ENCODE measurements at regions not wholly inside any gene's neighbourhood (a gene's known extent, or its start where the extent isn't known, plus 50 kb on each side); places are given as distances from the start of the nearest gene placed in this dataset.

DNA sequence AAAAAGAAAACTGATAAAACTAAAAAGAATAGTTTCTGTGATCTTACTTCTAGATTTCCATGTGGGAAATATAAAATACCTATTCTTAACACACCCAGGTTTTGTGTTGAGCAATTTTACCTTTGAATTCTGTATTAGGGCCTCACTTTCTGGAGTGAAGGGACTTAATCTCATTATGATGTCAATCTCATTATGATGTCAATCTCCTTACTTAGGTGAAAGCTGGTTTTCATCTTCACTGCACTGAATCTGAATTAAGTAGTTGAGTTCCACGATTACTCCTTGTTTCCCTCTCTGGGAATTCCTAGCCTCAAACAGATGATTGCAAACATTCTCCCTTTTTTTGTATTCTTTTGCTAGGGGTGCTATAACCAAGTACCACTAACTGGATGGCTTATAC is 1367.2 kb downstream of the EFNB2 start:
- Mint-ChIP-seq H3K4me3 (no peak overlapping the region), H3K9me3 (no peaks in the 10 kb centered on the region), H3K27ac (no peak overlapping the region), H3K36me3 (no peaks in the 10 kb centered on the region), H3K4me1 (ENCODE audit: low read depth in 2 of 2) (peaks cover 0 to 10% of the 10 kb centered on the region in 2 donors), H3K27me3 (peaks cover 0 to 3% of the 10 kb centered on the region in 2 donors)
- no peak for ATAC-seq
- no peak for DNase-seq (ENCODE audit: low spot score)

DNA sequence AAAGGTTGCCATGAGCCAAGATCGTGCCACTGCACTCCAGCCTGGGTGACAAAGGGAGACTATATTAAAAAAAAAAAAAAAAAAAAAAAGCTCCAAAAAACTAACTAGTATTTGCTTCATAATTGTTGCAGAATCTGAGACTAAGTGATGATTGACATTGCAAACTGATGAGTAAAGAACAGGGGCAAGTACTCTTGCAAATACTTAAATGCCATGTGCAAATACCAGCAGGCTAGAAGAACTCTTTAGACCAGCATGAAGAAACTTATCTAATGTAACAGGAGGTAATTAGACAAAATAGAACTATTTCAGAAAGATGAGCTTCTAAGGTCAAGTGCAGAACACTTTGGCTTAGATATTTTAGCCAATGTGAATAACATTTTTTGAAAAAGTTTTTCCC is 1368.1 kb downstream of the EFNB2 start:
- Mint-ChIP-seq H3K27me3 (peaks cover 0 to 3% of the 10 kb centered on the region in 2 donors), H3K9me3 (no peaks in the 10 kb centered on the region), H3K36me3 (no peaks in the 10 kb centered on the region), H3K4me3 (no peak overlapping the region), H3K27ac (no peak overlapping the region), H3K4me1 (ENCODE audit: low read depth in 2 of 2) (peaks cover 0 to 10% of the 10 kb centered on the region in 2 donors)
- DNase-seq (ENCODE audit: low spot score) (no peak), ATAC-seq (no peak)

DNA sequence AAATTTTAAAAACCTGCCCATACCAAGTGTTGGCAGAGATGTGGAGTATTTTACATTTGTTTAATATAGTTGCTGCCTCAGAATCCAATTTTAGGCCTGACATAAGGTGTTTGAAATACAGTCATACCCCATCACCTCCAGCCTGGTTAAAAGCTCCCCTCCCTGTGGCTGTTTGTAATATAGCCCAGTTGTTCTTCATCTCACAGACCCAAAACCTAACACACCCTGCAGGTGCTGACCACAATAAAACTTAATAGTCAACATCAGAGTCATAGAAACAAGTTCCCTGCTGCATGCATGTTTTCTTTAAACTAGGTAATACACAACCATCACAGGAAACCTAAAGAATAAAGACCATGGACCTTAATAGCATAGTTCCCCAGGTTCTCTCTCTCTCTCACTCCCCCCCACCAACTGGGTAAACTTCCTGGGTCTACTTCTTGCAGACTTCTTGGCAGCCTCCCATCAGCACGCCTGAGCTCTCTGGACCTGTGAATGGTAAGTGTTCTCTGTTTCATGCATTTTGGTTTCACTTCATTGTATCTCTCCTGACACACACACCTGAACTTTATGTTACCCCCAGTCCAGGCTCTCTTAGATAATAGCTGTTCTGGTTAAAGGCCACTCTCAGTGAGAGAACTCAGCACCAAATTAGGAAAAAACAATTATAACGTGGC is 1369.9 kb downstream of the EFNB2 start:
- Mint-ChIP-seq H3K9me3 (no peaks in the 10 kb centered on the region), H3K36me3 (no peaks in the 10 kb centered on the region), H3K27ac (no peak overlapping the region), H3K27me3 (peaks cover 3 to 7% of the 10 kb centered on the region in 2 donors), H3K4me1 (ENCODE audit: low read depth in 2 of 2) (peaks cover 0 to 10% of the 10 kb centered on the region in 2 donors), H3K4me3 (no peak overlapping the region)
- DNase-seq (ENCODE audit: low spot score) (no peak), ATAC-seq (no peak)

DNA sequence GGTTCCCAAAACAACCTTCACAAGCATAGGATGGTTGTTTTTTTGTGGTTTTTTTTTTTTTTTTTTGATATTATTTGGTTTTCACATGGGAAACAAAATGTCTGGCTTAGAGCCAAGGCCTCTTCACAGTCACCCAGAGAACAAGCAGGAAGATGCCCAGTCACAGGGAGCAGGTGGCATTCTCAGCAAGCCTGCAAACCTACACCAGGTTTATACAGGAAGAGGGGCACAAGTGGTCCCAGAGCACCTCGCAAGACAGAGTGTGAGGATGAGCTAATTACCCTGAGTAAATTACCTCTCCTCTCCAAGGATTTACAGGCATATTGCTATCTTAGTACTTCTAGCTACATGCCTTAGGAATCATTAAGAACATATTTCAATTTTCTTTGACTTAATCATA is 1375.6 kb downstream of the EFNB2 start:
- no peak overlapping the region for H3K4me3 Mint-ChIP-seq
- peaks cover 0 to 2% of the 10 kb centered on the region in 2 donors for H3K4me1 Mint-ChIP-seq (ENCODE audit: low read depth in 2 of 2)
- DNase-seq (ENCODE audit: low spot score) (no peak), ATAC-seq (no peak)
- H3K36me3 Mint-ChIP-seq, result no peaks in the 10 kb centered on the region
- no peaks in the 10 kb centered on the region for H3K9me3 Mint-ChIP-seq
- no peak overlapping the region for H3K27ac Mint-ChIP-seq
- H3K27me3 Mint-ChIP-seq, result peaks cover 2 to 8% of the 10 kb centered on the region in 2 donors

DNA sequence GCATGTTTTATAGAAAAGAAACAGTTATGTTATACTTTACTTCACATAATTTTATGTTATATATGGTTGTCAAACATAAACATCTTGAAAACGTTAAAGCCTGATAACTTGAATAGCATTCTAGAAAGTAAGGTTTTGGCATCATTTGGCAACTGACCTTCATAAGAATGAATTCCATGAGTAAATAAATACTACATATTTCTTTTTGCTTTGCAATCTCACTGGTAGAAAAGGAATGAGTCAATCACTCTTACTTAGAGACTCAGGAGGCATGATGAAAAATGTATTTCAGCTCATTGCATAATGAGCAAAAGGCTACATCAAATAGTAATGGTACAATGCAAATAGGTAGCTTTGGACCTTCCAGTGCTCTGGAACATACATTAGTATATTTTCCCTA is 1381.9 kb downstream of the EFNB2 start:
- Mint-ChIP-seq H3K27me3 (peaks cover 7 to 14% of the 10 kb centered on the region in 2 donors), H3K27ac (no peak overlapping the region), H3K36me3 (no peaks in the 10 kb centered on the region), H3K4me3 (no peak overlapping the region), H3K4me1 (ENCODE audit: low read depth in 2 of 2) (no peaks in the 10 kb centered on the region), H3K9me3 (no peaks in the 10 kb centered on the region)
- ATAC-seq (no peak), DNase-seq (ENCODE audit: low spot score) (no peak)

DNA sequence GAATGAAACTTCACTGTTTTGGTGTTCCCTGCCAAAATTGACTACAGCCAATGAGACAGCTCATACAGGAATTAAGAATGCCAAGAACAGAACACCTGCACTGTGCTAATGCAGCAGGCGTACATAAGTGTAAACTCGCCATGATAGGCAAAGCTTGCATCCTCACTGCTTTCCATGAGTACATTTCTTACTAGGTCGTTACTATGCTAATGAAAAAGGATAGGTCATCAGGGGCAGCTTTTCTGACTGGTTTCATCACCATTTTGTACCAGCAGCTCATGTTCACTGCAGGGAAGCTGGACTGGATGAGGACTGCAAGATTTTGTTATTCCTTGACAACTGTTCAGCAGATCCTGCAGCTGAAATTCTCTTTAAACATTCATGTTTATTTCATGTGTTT is 1383.8 kb downstream of the EFNB2 start:
- Mint-ChIP-seq H3K9me3 (no peaks in the 10 kb centered on the region), H3K27ac (no peak overlapping the region), H3K4me1 (ENCODE audit: low read depth in 2 of 2) (no peaks in the 10 kb centered on the region), H3K36me3 (no peaks in the 10 kb centered on the region), H3K4me3 (no peak overlapping the region), H3K27me3 (peaks cover 7 to 14% of the 10 kb centered on the region in 2 donors)
- ATAC-seq (no peak), DNase-seq (ENCODE audit: low spot score) (no peak)

DNA sequence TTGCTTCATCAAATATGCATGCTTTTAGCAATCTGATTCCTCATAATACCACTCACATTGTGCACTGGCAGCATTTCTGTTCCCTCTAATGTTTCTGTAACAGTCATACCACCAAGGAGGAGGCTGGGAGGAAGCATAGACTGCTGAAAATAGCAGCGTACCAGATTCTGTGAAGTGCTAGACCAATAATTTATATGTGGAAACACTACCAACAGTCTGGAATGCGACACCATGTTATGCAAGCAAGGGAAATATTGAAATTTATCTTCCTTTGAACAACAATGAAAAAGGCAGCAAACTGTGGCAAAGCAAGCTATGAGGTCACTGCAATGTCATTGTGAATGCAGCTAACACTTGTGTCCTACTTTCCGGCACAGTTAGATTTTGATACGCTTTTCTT is 1388.0 kb downstream of the EFNB2 start:
- ATAC-seq, result no peak
- Mint-ChIP-seq H3K4me1 (ENCODE audit: low read depth in 2 of 2) (no peaks in the 10 kb centered on the region), H3K9me3 (no peaks in the 10 kb centered on the region), H3K27me3 (peaks cover 0 to 3% of the 10 kb centered on the region in 2 donors), H3K4me3 (no peak overlapping the region), H3K36me3 (no peaks in the 10 kb centered on the region), H3K27ac (no peak overlapping the region)
- no peak for DNase-seq (ENCODE audit: low spot score)

DNA sequence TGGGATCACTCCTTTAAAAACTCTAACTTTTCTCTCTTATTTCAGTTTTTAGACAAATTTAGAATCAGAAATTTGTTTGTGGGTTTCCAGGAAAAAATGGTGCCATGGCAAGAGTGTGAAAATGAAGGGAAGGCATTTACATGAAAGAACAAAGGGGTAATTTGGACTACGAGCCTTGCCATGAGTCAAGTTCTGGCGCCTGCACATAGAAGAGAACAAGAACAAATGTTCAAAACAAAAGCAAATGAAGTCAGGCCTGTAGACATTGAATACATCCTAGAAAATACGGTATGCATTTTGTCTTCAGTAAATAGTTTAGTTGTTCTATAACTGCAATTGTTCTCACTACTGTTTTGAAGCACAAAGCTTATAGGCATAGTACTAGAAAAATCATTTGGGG is 1390.5 kb downstream of the EFNB2 start:
- Mint-ChIP-seq H3K4me1 (ENCODE audit: low read depth in 2 of 2) (peaks cover 4 to 9% of the 10 kb centered on the region in 2 donors), H3K36me3 (no peaks in the 10 kb centered on the region), H3K27me3 (no peaks in the 10 kb centered on the region), H3K27ac (no peak overlapping the region), H3K9me3 (no peaks in the 10 kb centered on the region), H3K4me3 (no peak overlapping the region)
- no peak for DNase-seq (ENCODE audit: low spot score)
- no peak for ATAC-seq

DNA sequence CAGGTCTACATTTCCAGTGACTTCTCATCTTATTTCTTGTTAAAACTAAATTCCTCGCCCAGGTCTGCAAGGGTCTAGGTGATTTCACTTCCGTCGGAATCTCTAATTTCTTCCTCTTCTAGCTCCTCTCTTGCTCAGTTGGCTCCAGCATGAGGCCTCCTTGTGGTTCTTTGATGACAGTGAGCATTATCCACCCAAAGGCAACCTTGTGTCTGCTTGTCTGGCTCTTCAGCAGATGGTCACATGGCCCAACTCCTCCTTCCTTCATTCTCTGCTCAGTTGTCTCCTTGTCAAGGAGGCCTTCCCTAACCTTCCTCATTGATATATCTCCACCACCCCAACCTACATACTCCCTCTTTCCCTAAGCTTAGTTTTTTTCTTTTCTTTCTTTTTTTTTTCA is 1391.4 kb downstream of the EFNB2 start:
- Mint-ChIP-seq H3K36me3 (no peaks in the 10 kb centered on the region), H3K27ac (no peak overlapping the region), H3K27me3 (no peaks in the 10 kb centered on the region), H3K9me3 (no peaks in the 10 kb centered on the region), H3K4me1 (ENCODE audit: low read depth in 2 of 2) (peaks cover 13 to 18% of the 10 kb centered on the region in 2 donors), H3K4me3 (no peak overlapping the region)
- no peak for ATAC-seq
- DNase-seq (ENCODE audit: low spot score), result no peak

DNA sequence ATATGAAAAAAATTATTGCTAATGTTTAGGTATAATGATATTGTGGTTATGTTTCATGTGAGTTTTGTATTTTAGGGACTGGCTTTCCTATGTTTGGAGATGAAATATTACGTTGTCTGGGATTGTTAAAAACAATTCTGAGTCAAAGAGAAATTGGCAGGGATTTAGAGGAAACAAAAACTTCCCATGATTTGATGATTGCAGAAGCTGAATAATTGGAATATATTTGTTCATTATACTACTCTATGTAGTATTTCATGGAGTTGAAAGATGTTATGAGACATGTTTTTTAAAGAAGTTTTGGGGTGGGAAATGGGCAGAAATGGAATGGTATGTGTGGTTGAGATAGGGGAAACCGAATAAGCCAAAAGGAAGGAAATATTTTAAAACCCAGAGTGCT is 1392.9 kb downstream of the EFNB2 start:
- DNase-seq (ENCODE audit: low spot score) (no peak), ATAC-seq (no peak)
- H3K4me1 Mint-ChIP-seq (ENCODE audit: low read depth in 2 of 2), result peaks cover 14 to 19% of the 10 kb centered on the region in 2 donors
- no peaks in the 10 kb centered on the region for H3K9me3 Mint-ChIP-seq
- H3K36me3 Mint-ChIP-seq, result no peaks in the 10 kb centered on the region
- no peak overlapping the region for H3K27ac Mint-ChIP-seq
- no peaks in the 10 kb centered on the region for H3K27me3 Mint-ChIP-seq
- H3K4me3 Mint-ChIP-seq, result no peak overlapping the region

DNA sequence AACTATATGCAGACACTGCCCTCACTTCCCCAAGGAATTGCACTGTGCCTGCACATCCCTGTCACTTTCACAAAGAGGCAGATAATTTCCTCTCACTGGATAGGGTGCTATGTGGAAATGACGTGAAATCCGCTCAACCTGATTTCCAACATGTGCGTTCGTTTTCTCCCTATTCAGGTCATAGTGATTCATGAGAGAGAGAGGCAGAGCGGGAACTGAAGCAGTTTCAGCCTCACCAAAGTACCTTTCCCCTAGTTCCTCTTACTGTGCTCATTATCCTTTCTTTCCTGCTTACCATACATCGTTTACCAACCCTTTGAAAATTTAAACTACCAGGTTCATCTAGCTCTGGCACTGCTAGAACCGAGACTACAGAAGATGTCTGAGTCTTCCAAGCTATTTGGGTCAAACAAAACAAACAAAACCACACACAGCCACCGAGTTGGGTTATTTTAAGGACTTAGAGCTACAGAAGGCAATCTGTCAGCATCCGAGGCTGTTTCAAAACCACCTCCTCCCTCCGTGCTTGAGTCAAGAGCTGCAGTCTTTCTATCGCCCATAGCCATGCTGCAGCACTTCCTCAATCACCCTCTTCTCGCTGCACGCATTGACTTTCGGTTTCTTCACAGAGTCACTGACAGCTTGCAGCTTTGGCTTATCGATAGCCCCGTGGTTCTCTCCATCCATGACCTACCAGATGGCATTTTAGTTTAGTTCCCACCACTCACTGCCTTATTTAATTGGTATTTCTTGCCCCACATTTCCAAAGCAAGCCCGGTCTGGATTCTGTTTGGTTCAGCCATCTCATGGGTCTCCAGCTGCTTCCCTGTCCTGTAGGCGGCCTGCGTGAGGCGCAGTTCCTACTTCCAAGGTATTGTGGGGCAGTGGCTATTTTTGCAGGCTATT is 1395.8 kb downstream of the EFNB2 start:
- DNase-seq (ENCODE audit: low spot score) (peak; percentile 71), ATAC-seq (peak; percentile 94 to 95)
- peaks cover 0 to 3% of the 10 kb centered on the region in 2 donors for H3K27me3 Mint-ChIP-seq
- no peaks in the 10 kb centered on the region for H3K36me3 Mint-ChIP-seq
- H3K4me1 Mint-ChIP-seq (ENCODE audit: low read depth in 2 of 2), result peaks cover 14 to 19% of the 10 kb centered on the region in 2 donors
- peak overlapping the region; percentile 90 to 97 for H3K27ac Mint-ChIP-seq
- peak overlapping the region; percentile 95 for H3K4me3 Mint-ChIP-seq
- H3K9me3 Mint-ChIP-seq, result no peaks in the 10 kb centered on the region

DNA sequence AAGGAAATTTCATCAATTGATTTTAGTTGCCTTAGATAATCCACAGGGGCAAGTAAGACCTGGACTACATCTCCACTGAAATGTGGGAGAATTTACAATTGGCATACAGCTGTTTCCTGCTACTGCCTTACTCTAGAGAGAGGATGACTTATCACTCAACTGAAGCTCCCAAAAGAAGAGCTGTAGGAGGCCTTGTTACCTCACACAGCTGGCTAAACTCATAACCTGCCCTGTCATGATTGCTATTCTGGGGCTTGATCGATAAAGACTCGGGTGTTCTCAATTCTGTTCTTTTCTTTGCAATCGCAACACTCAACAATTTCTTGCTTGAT is 1396.4 kb downstream of the EFNB2 start:
- H3K4me1 Mint-ChIP-seq (ENCODE audit: low read depth in 2 of 2), result peaks cover 14 to 19% of the 10 kb centered on the region in 2 donors
- H3K36me3 Mint-ChIP-seq, result no peaks in the 10 kb centered on the region
- H3K27me3 Mint-ChIP-seq, result peaks cover 0 to 3% of the 10 kb centered on the region in 2 donors
- no peaks in the 10 kb centered on the region for H3K9me3 Mint-ChIP-seq
- peak overlapping the region; percentile 95 for H3K4me3 Mint-ChIP-seq
- DNase-seq (ENCODE audit: low spot score), result no peak
- H3K27ac Mint-ChIP-seq, result peak overlapping the region; percentile 90 to 97
- ATAC-seq, result peak in 1 of 2 donors; percentile 15

DNA sequence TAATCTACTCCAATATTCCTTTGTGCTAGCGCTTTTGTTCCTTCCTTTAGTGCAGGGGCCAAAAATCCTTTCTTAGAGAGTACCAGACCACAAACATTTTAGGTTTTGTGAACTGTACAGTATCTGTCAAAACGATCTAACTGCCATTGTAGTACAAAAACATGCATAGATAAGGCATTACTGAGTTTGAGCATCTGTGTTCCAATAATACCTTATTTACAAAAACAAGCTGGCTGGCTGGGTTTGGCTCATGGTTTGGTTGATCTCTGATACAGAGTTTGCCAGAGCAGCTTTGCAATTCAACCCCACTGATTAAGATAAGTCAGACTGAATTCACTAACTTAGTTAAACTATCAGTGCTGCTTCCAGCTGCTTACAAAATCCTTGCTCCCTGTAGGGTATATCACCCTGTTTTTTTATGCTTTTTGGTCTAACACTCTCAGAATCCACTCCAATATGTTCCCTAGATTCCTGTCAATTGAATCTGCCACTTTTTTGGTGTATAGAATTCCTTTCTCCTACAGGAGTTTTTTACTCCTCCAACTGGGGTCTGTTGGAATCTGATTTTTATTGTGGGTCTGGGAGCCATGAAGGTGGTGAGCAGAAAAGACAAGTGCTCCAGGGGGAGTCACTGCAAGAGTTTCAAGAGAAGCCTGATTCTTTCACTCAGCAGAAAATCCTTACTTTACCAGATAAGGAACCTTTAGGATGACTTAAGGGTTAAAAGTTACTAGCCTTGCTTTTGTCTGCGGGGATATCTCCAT is 1399.4 kb downstream of the EFNB2 start:
- ATAC-seq (no peak), DNase-seq (ENCODE audit: low spot score) (no peak)
- no peak overlapping the region for H3K27ac Mint-ChIP-seq
- H3K4me3 Mint-ChIP-seq, result no peak overlapping the region
- no peaks in the 10 kb centered on the region for H3K36me3 Mint-ChIP-seq
- H3K27me3 Mint-ChIP-seq, result peaks cover 0 to 3% of the 10 kb centered on the region in 2 donors
- no peaks in the 10 kb centered on the region for H3K9me3 Mint-ChIP-seq
- peaks cover 14 to 19% of the 10 kb centered on the region in 2 donors for H3K4me1 Mint-ChIP-seq (ENCODE audit: low read depth in 2 of 2)

DNA sequence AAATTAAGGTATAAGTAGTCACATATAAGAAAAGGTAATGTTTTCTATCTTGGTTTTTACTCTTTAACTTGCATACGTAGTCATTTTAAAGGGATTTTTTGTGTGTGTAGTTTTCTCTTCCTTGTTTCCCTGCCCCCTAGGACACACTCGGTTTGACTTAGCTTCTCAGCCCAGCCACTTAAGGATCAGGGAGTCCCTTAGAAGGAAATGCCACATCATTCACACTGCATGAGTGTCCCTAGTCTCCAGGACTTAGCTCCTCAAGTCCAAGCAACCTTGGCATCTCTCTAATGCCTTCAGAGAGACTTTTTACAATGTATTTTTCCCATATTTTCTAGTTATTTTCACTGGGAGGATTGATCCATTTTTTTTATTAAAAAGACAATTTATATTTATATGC is 1407.7 kb downstream of the EFNB2 start:
- no peaks in the 10 kb centered on the region for H3K4me1 Mint-ChIP-seq (ENCODE audit: low read depth in 2 of 2)
- no peak overlapping the region for H3K4me3 Mint-ChIP-seq
- H3K9me3 Mint-ChIP-seq, result no peaks in the 10 kb centered on the region
- H3K27ac Mint-ChIP-seq, result no peak overlapping the region
- H3K36me3 Mint-ChIP-seq, result no peaks in the 10 kb centered on the region
- peaks cover 0 to 7% of the 10 kb centered on the region in 2 donors for H3K27me3 Mint-ChIP-seq
- no peak for ATAC-seq
- no peak for DNase-seq (ENCODE audit: low spot score)
